ENCODE measurements at regions not wholly inside any gene's neighbourhood (a gene's known extent, or its start where the extent isn't known, plus 50 kb on each side); places are given as distances from the start of the nearest gene placed in this dataset.

GRCh38 chr13:64723724-64724123 lies 2506.4 kb downstream of the PCDH9 start:
- dilution Hi-C loops (cut with MboI; ENCODE audit: extremely low pct_ligation_motif_present, low sequenced_read_pairs): no loop called here
- H2AFZ ChIP-seq (ENCODE audit: low read depth, low read length): no peak overlapping the region
- peak overlapping the region; percentile 89 for H3K27ac ChIP-seq (ENCODE audit: insufficient read depth, low read depth, low read length)

More at GRCh38 chr13:64723724-64724123, 2506.4 kb downstream of the PCDH9 start:
- H3K9me1 ChIP-seq (replicated peaks; ENCODE audit: control insufficient read depth, extremely low read depth, insufficient read depth, low read length): no peaks in the 10 kb centered on the region
- intact Hi-C loops (cut with micrococcal nuclease): loop anchor here (1.0 to 5.0 kb wide), 7 partner anchors 55 to 564 kb away; no protein-coding TSS in a partner anchor
- BruUV-seq (replicated peaks): no TSS peak
- no peaks in the 10 kb centered on the region for H3K36me3 ChIP-seq (ENCODE audit: control insufficient read depth in 2 of 2, extremely low read depth in 1 of 2, insufficient read depth in 2 of 2, low read length in 2 of 2)
- FAIRE-seq (peak; percentile 89), DNase-seq (ENCODE audit: low read depth, low spot score) (peak; percentile 97)
- H3K4me1 ChIP-seq (ENCODE audit: control insufficient read depth, extremely low read depth, insufficient read depth, low read length): peaks cover 20% of the 10 kb centered on the region
- POLR2A ChIA-PET: interaction anchor here (0.6 kb wide), 1 partner anchor 22 kb away, joined by 3 read pairs; no protein-coding TSS in a partner anchor
- CTCF ChIA-PET: interaction anchor here (0.9 to 1.8 kb wide), 6 partner anchors 11 to 915 kb away, joined by 3 to 9 read pairs (median 4); no protein-coding TSS in a partner anchor
- no peak overlapping the region for H3K4me3 ChIP-seq (replicated peaks in 1 of 3; ENCODE audit: insufficient read depth in 1 of 3, low read depth in 1 of 3, low read length in 3 of 3)
- TF ChIP-seq CTCF (IDR thresholded peaks at IDR 0.05; ENCODE audit: extremely low read depth in 1 of 2, insufficient read depth in 1 of 2, low read depth in 1 of 2, low read length in 2 of 2) (no peak), GATA2 (IDR thresholded peaks at IDR 0.05; ENCODE audit: insufficient read depth, insufficient read length, low read depth, low read length) (peak; percentile 100), POLR2AphosphoS5 (IDR thresholded peaks at IDR 0.05; ENCODE audit: insufficient read depth, low read depth, low read length) (peak; percentile 81), JUN (IDR thresholded peaks at IDR 0.05; ENCODE audit: borderline replicate concordance, insufficient read depth, insufficient read length, low read depth) (peak; percentile 98), MYC (IDR thresholded peaks at IDR 0.05; ENCODE audit: low read depth, low read length) (peak; percentile 52), EZH2 (IDR thresholded peaks at IDR 0.05; ENCODE audit: borderline replicate concordance, low read depth, low read length, severe bottlenecking) (no peak), POLR2A (IDR thresholded peaks at IDR 0.05; ENCODE audit: low read depth, low read length) (peak; percentile 60), FOS (IDR thresholded peaks at IDR 0.05; ENCODE audit: borderline replicate concordance, insufficient read depth, low read length) (peak; percentile 98), MAX (IDR thresholded peaks at IDR 0.05; ENCODE audit: insufficient read depth, insufficient read length) (peak; percentile 41)
- H3K79me2 ChIP-seq (ENCODE audit: control insufficient read depth, insufficient read depth, low read length): no peaks in the 10 kb centered on the region
- H4K20me1 ChIP-seq (replicated peaks; ENCODE audit: control insufficient read depth, extremely low read depth, insufficient read depth, low read length): no peaks in the 10 kb centered on the region
- peak overlapping the region; percentile 50 for H3K9ac ChIP-seq (replicated peaks; ENCODE audit: extremely low read depth, insufficient read depth, low read length)
- peak overlapping the region; percentile 48 for H3K4me2 ChIP-seq (ENCODE audit: insufficient read depth, low read length)
- H3K27me3 ChIP-seq (ENCODE audit: control insufficient read depth in 2 of 2, insufficient read depth in 2 of 2, low read length in 2 of 2): no peaks in the 10 kb centered on the region
- H3K9me3 ChIP-seq (replicated peaks; ENCODE audit: control insufficient read depth, insufficient read depth, low read length): no peaks in the 10 kb centered on the region

Measured in endothelial cell of umbilical vein (primary cell).